ENCODE measurements at regions not wholly inside any gene's neighbourhood (a gene's known extent, or its start where the extent isn't known, plus 50 kb on each side); places are given as distances from the start of the nearest gene placed in this dataset.

- DNase-seq (ENCODE audit: low spot score): no peak
- no peaks in the 10 kb centered on the region for H3K36me3 ChIP-seq (ENCODE audit: control insufficient read depth in 4 of 4, insufficient read depth in 3 of 4, low read depth in 1 of 4, low read length in 3 of 4)
- H3K9ac ChIP-seq (ENCODE audit: low read depth in 1 of 2, low read length in 2 of 2): no peak overlapping the region
- H3K27me3 ChIP-seq (ENCODE audit: control insufficient read depth in 4 of 4, insufficient read depth in 4 of 4, low read length in 3 of 4): peaks cover 0 to 3% (median 0%) of the 10 kb centered on the region in 4 donors
- TF ChIP-seq ATF3 (IDR thresholded peaks at IDR 0.05) (no peak), HNF4A (conservative IDR thresholded peaks at IDR 0.05) (no peak), RXRA (IDR thresholded peaks at IDR 0.05) (no peak)
- no peak overlapping the region for H3K27ac ChIP-seq (ENCODE audit: low read depth in 1 of 2, low read length in 2 of 2)
- no peaks in the 10 kb centered on the region for H3K9me3 ChIP-seq (ENCODE audit: control insufficient read depth in 4 of 4, low read length in 3 of 4)
- peaks cover 0 to under 1% (median 0%) of the 10 kb centered on the region in 4 donors for H3K4me1 ChIP-seq (ENCODE audit: control insufficient read depth in 4 of 4, insufficient read depth in 4 of 4, low read length in 3 of 4)
- no peak overlapping the region for H3K4me3 ChIP-seq (ENCODE audit: low read depth in 1 of 3, low read length in 3 of 3)
- WGBS: 88% methylated on average over 3 of the region's 3 CpGs
These were observed 290.0 kb upstream of the CFAP20DC start for GRCh38 chr3:59339818-59340217.

- Histone ChIP-seq H3K9me3 (ENCODE audit: control insufficient read depth in 4 of 4, low read length in 3 of 4) (no peaks in the 10 kb centered on the region), H3K4me3 (ENCODE audit: low read depth in 1 of 3, low read length in 3 of 3) (no peak overlapping the region), H3K27ac (ENCODE audit: low read depth in 1 of 2, low read length in 2 of 2) (no peak overlapping the region), H3K9ac (ENCODE audit: low read depth in 1 of 2, low read length in 2 of 2) (no peak overlapping the region), H3K27me3 (ENCODE audit: control insufficient read depth in 4 of 4, insufficient read depth in 4 of 4, low read length in 3 of 4) (peaks cover 0 to 3% (median 0%) of the 10 kb centered on the region in 4 donors), H3K36me3 (ENCODE audit: control insufficient read depth in 4 of 4, insufficient read depth in 3 of 4, low read depth in 1 of 4, low read length in 3 of 4) (no peaks in the 10 kb centered on the region), H3K4me1 (ENCODE audit: control insufficient read depth in 4 of 4, insufficient read depth in 4 of 4, low read length in 3 of 4) (peaks cover 0 to 8% (median 0%) of the 10 kb centered on the region in 4 donors)
- no peak for DNase-seq (ENCODE audit: low spot score)
- TF ChIP-seq HNF4G (IDR thresholded peaks at IDR 0.05) (no peak), NR2F2 (IDR thresholded peaks at IDR 0.05) (no peak), RXRA (IDR thresholded peaks at IDR 0.05) (peak in 1 of 2 donors; percentile 31), CTCF (IDR thresholded peaks at IDR 0.05; ENCODE audit: low read depth, low read length, missing input control) (no peak), REST (IDR thresholded peaks at IDR 0.05) (no peak), RAD21 (IDR thresholded peaks at IDR 0.05) (no peak), JUND (IDR thresholded peaks at IDR 0.05) (no peak), MAX (IDR thresholded peaks at IDR 0.05) (no peak), EGR1 (IDR thresholded peaks at IDR 0.05; ENCODE audit: low read depth in 2 of 2) (no peak), FOXA2 (IDR thresholded peaks at IDR 0.05) (no peak), TAF1 (conservative IDR thresholded peaks at IDR 0.05) (no peak), FOXA1 (IDR thresholded peaks at IDR 0.05) (no peak), GABPA (IDR thresholded peaks at IDR 0.05 in 1 of 2, conservative IDR thresholded peaks at IDR 0.05 in 1 of 2) (no peak), YY1 (IDR thresholded peaks at IDR 0.05) (no peak), HNF4A (conservative IDR thresholded peaks at IDR 0.05) (peak; percentile 37 to 77), SP1 (IDR thresholded peaks at IDR 0.05) (peak; percentile 41)
- 33% methylated on average over 7 of the region's 7 CpGs for whole genome bisulfite sequencing
These were observed 289.1 kb upstream of the CFAP20DC start for GRCh38 chr3:59338934-59339333.
